Naive B cell (primary cell): ENCODE measurements at regions not wholly inside any gene's neighbourhood (a gene's known extent, or its start where the extent isn't known, plus 50 kb on each side); places are given as distances from the start of the nearest gene placed in this dataset.
A peak's percentile ranks its signal among the peaks of the same experiment; 100 is the strongest.

Experiments used
- ATAC-seq, 2 donors: fragments of 150-1000 bp; cut with Tn5 transposase; 2 replicates each; pipeline ENCODE4 v1.10.0; 2021; ENCODE audit warnings: low read depth in 2 of 2, mild to moderate bottlenecking in 2 of 2, moderate library complexity in 2 of 2
- DNase-seq: peaks from one replicate; pipeline ENCODE4 v3.0.0; 2022
- H3K27ac Mint-ChIP-seq, 6 donors: one replicate each; pipeline ENCODE4 v1.8.0; 2020 to 2022; ENCODE audit warnings: mild to moderate bottlenecking in 6 of 6, mixed read lengths in 6 of 6, moderate library complexity in 5 of 6, inconsistent platforms in 2 of 6
- H3K27me3 Mint-ChIP-seq, 3 donors: one replicate each; pipeline ENCODE4 v1.8.0; 2021 to 2022; ENCODE audit warnings: mixed read lengths in 3 of 3, mild to moderate bottlenecking in 1 of 3
- H3K36me3 Mint-ChIP-seq, 2 donors: one replicate each; pipeline ENCODE4 v1.8.0; 2020 to 2022; ENCODE audit warnings: mixed read lengths in 2 of 2, inconsistent platforms in 1 of 2, mild to moderate bottlenecking in 1 of 2
- H3K4me1 Mint-ChIP-seq, 3 donors: one replicate each; pipeline ENCODE4 v1.8.0; 2020 to 2022; ENCODE audit warnings: mixed read lengths in 3 of 3, inconsistent platforms in 1 of 3, mild to moderate bottlenecking in 1 of 3, moderate library complexity in 1 of 3
- H3K4me3 Mint-ChIP-seq, 8 donors: one replicate each; pipeline ENCODE4 v1.8.0; 2020 to 2022; ENCODE audit warnings: mild to moderate bottlenecking in 8 of 8, mixed read lengths in 8 of 8, moderate library complexity in 8 of 8, inconsistent platforms in 2 of 8
- H3K9me3 Mint-ChIP-seq, 7 donors: one replicate each; pipeline ENCODE4 v1.8.0; 2020 to 2022; ENCODE audit warnings: mixed read lengths in 7 of 7, mild to moderate bottlenecking in 5 of 7, inconsistent platforms in 2 of 7, moderate library complexity in 1 of 7

- Mint-ChIP-seq H3K36me3 (no peaks in the 10 kb centered on the region), H3K4me1 (no peaks in the 10 kb centered on the region), H3K4me3 (no peak overlapping the region), H3K9me3 (no peaks in the 10 kb centered on the region), H3K27me3 (no peaks in the 10 kb centered on the region), H3K27ac (no peak overlapping the region)
- DNase-seq (no peak), ATAC-seq (no peak)
Observed at GRCh38 chr4:155600244-155600643, 66.4 kb upstream of the GUCY1A1 start.

- DNase-seq (no peak), ATAC-seq (no peak)
- Mint-ChIP-seq H3K27ac (no peak overlapping the region), H3K4me3 (no peak overlapping the region), H3K4me1 (no peaks in the 10 kb centered on the region), H3K36me3 (no peaks in the 10 kb centered on the region), H3K27me3 (no peaks in the 10 kb centered on the region), H3K9me3 (no peaks in the 10 kb centered on the region)
Observed at GRCh38 chr4:155599596-155599995, 67.1 kb upstream of the GUCY1A1 start.

- Mint-ChIP-seq H3K9me3 (no peaks in the 10 kb centered on the region), H3K36me3 (no peaks in the 10 kb centered on the region), H3K27ac (no peak overlapping the region)
Observed at GRCh38 chr4:155599085-155599484, 67.6 kb upstream of the GUCY1A1 start.

GRCh38 chr4:155597933-155598451, 68.7 kb upstream of the GUCY1A1 start:
- Mint-ChIP-seq H3K27me3 (no peaks in the 10 kb centered on the region), H3K36me3 (no peaks in the 10 kb centered on the region), H3K4me3 (no peak overlapping the region), H3K4me1 (no peaks in the 10 kb centered on the region), H3K9me3 (no peaks in the 10 kb centered on the region), H3K27ac (no peak overlapping the region)
- DNase-seq, result no peak
- ATAC-seq, result no peak

More at GRCh38 chr4:155599085-155599484, 67.6 kb upstream of the GUCY1A1 start:
- DNase-seq, result no peak
- Mint-ChIP-seq H3K27me3 (no peaks in the 10 kb centered on the region), H3K4me3 (peak overlapping the region in 1 of 8 donors; percentile 18), H3K4me1 (no peaks in the 10 kb centered on the region)
- no peak for ATAC-seq

GRCh38 chr4:155597281-155597680, 69.4 kb upstream of the GUCY1A1 start:
- no peak overlapping the region for H3K27ac Mint-ChIP-seq
- no peaks in the 10 kb centered on the region for H3K36me3 Mint-ChIP-seq
- ATAC-seq, result no peak
- H3K4me3 Mint-ChIP-seq, result no peak overlapping the region
- H3K9me3 Mint-ChIP-seq, result no peaks in the 10 kb centered on the region
- no peak for DNase-seq
- H3K4me1 Mint-ChIP-seq, result no peaks in the 10 kb centered on the region
- H3K27me3 Mint-ChIP-seq, result no peaks in the 10 kb centered on the region

- Mint-ChIP-seq H3K27me3 (peaks cover 0 to 3% (median 0%) of the 10 kb centered on the region in 3 donors), H3K27ac (no peak overlapping the region)
- no peak for ATAC-seq
Observed at GRCh38 chr4:155593793-155594192, 72.9 kb upstream of the GUCY1A1 start.

GRCh38 chr4:155592938-155593297, 73.7 kb upstream of the GUCY1A1 start:
- ATAC-seq (no peak), DNase-seq (no peak)
- no peaks in the 10 kb centered on the region for H3K36me3 Mint-ChIP-seq
- no peak overlapping the region for H3K4me3 Mint-ChIP-seq
- peaks cover 0 to 3% (median 0%) of the 10 kb centered on the region in 3 donors for H3K27me3 Mint-ChIP-seq
- H3K27ac Mint-ChIP-seq, result no peak overlapping the region
- no peaks in the 10 kb centered on the region for H3K4me1 Mint-ChIP-seq
- H3K9me3 Mint-ChIP-seq, result peaks cover 0 to 4% (median 0%) of the 10 kb centered on the region in 7 donors

More at GRCh38 chr4:155593793-155594192, 72.9 kb upstream of the GUCY1A1 start:
- Mint-ChIP-seq H3K4me3 (no peak overlapping the region), H3K4me1 (no peaks in the 10 kb centered on the region), H3K36me3 (no peaks in the 10 kb centered on the region), H3K9me3 (peaks cover 0 to 4% (median 0%) of the 10 kb centered on the region in 7 donors)
- DNase-seq, result no peak

- Mint-ChIP-seq H3K4me3 (no peak overlapping the region), H3K36me3 (no peaks in the 10 kb centered on the region), H3K4me1 (no peaks in the 10 kb centered on the region), H3K27ac (no peak overlapping the region), H3K27me3 (peaks cover 0 to 3% (median 0%) of the 10 kb centered on the region in 3 donors), H3K9me3 (peaks cover 0 to 4% (median 0%) of the 10 kb centered on the region in 7 donors)
- ATAC-seq (no peak), DNase-seq (no peak)
Observed at GRCh38 chr4:155592179-155592937, 74.3 kb upstream of the GUCY1A1 start.

GRCh38 chr4:155591738-155592143, 74.9 kb upstream of the GUCY1A1 start:
- no peak overlapping the region for H3K4me3 Mint-ChIP-seq
- H3K4me1 Mint-ChIP-seq, result no peaks in the 10 kb centered on the region
- DNase-seq (no peak), ATAC-seq (no peak)
- peaks cover 0 to 4% (median 0%) of the 10 kb centered on the region in 7 donors for H3K9me3 Mint-ChIP-seq
- H3K27me3 Mint-ChIP-seq, result peaks cover 0 to 3% (median 0%) of the 10 kb centered on the region in 3 donors
- H3K36me3 Mint-ChIP-seq, result no peaks in the 10 kb centered on the region
- H3K27ac Mint-ChIP-seq, result no peak overlapping the region

- Mint-ChIP-seq H3K4me3 (no peak overlapping the region), H3K9me3 (peaks cover 0 to 4% (median 1%) of the 10 kb centered on the region in 7 donors), H3K4me1 (no peaks in the 10 kb centered on the region), H3K27ac (no peak overlapping the region), H3K27me3 (peaks cover 0 to 3% (median 0%) of the 10 kb centered on the region in 3 donors), H3K36me3 (no peaks in the 10 kb centered on the region)
- DNase-seq (no peak), ATAC-seq (no peak)
Observed at GRCh38 chr4:155590796-155591585, 75.7 kb upstream of the GUCY1A1 start.

GRCh38 chr4:155588437-155588836, 78.2 kb upstream of the GUCY1A1 start:
- DNase-seq (no peak), ATAC-seq (no peak)
- Mint-ChIP-seq H3K4me1 (no peaks in the 10 kb centered on the region), H3K9me3 (peaks cover 0 to 4% (median 1%) of the 10 kb centered on the region in 7 donors), H3K27me3 (peaks cover 0 to 3% (median 0%) of the 10 kb centered on the region in 3 donors), H3K4me3 (no peak overlapping the region), H3K27ac (no peak overlapping the region), H3K36me3 (no peaks in the 10 kb centered on the region)

GRCh38 chr4:155587766-155588165, 78.9 kb upstream of the GUCY1A1 start:
- no peaks in the 10 kb centered on the region for H3K4me1 Mint-ChIP-seq
- peaks cover 0 to 4% (median 1%) of the 10 kb centered on the region in 7 donors for H3K9me3 Mint-ChIP-seq
- ATAC-seq (no peak), DNase-seq (no peak)
- peaks cover 0 to 3% (median 0%) of the 10 kb centered on the region in 3 donors for H3K27me3 Mint-ChIP-seq
- no peak overlapping the region for H3K27ac Mint-ChIP-seq
- no peak overlapping the region for H3K4me3 Mint-ChIP-seq
- no peaks in the 10 kb centered on the region for H3K36me3 Mint-ChIP-seq

- Mint-ChIP-seq H3K27ac (no peak overlapping the region), H3K36me3 (no peaks in the 10 kb centered on the region), H3K4me3 (no peak overlapping the region), H3K27me3 (no peaks in the 10 kb centered on the region), H3K4me1 (no peaks in the 10 kb centered on the region), H3K9me3 (peaks cover 0 to 1% (median 0%) of the 10 kb centered on the region in 7 donors)
- DNase-seq (no peak), ATAC-seq (no peak)
Observed at GRCh38 chr4:155582971-155583437, 83.6 kb upstream of the GUCY1A1 start.
